NB4 (cell line): ENCODE measurements at regions not wholly inside any gene's neighbourhood (a gene's known extent, or its start where the extent isn't known, plus 50 kb on each side); places are given as distances from the start of the nearest gene placed in this dataset.

Experiments
- DNase-seq: peaks from one replicate; pipeline ENCODE4 v3.0.0; 2010; ENCODE audit warnings: low read depth
- H3K4me3 ChIP-seq: one replicate; pipeline ENCODE4 v1.5.1; 2011; ENCODE audit warnings: mild to moderate bottlenecking, low read depth, low read length, moderate library complexity
- CTCF ChIP-seq: IDR thresholded peaks from one replicate; pipeline ENCODE4 v1.5.1; 2012; ENCODE audit warnings: low read depth, low read length
- MAX ChIP-seq: IDR thresholded peaks from 2 replicates; pipeline ENCODE4 v1.6.1; 2011; ENCODE audit warnings: low read depth, low read length
- MYC ChIP-seq: IDR thresholded peaks from 2 replicates; pipeline ENCODE4 v1.6.1; 2011; ENCODE audit warnings: low read depth, low read length
- POLR2A ChIP-seq: IDR thresholded peaks from 2 replicates; pipeline ENCODE4 v1.6.1; 2011; ENCODE audit warnings: mild to moderate bottlenecking; ENCODE audit not compliant: insufficient read length; ENCODE audit errors: extremely low read depth

GRCh38 chr12:113577464-113578129, 105.9 kb upstream of the LHX5 start:
- no peak for TF ChIP-seq POLR2A
- no peak for TF ChIP-seq MAX
- no peak for TF ChIP-seq CTCF
- TF ChIP-seq MYC = no peak
- no peak overlapping the region for H3K4me3 ChIP-seq
- no peak for DNase-seq

- TF ChIP-seq MYC = no peak
- no peak for TF ChIP-seq CTCF
Measured at GRCh38 chr12:113575386-113575785, 103.7 kb upstream of the LHX5 start.

DNA sequence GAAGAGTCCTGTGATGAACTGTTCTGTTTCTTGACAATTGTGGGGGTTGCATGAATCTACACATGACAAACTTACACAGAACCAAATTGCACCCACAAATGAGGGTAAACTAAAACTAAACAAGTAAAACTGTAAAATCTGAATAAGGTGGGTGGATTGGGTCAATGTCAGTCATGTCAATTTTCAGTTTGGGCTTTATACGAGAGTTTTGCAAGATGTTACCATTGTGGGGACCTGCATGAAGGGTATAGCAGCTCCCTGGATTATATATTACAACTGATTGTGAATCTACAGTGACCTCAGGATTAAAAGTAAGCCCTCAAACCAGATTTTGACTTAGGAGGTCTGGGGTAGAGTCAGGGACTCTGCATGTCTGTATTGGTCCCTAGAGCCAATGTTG, 101.5 kb upstream of the LHX5 start:
- DNase-seq = no peak
- H3K4me3 ChIP-seq = no peak overlapping the region
- no peak for TF ChIP-seq CTCF
- no peak for TF ChIP-seq MYC
- no peak for TF ChIP-seq MAX
- TF ChIP-seq POLR2A = no peak

More at GRCh38 chr12:113575386-113575785, 103.7 kb upstream of the LHX5 start:
- no peak for DNase-seq
- no peak overlapping the region for H3K4me3 ChIP-seq

GRCh38 chr12:113571713-113572112, 100.0 kb upstream of the LHX5 start:
- DNase-seq = no peak
- no peak overlapping the region for H3K4me3 ChIP-seq
- no peak for TF ChIP-seq POLR2A
- no peak for TF ChIP-seq CTCF
- no peak for TF ChIP-seq MYC
- TF ChIP-seq MAX = no peak

- no peak overlapping the region for H3K4me3 ChIP-seq
- TF ChIP-seq POLR2A (no peak), MYC (no peak), CTCF (no peak), MAX (no peak)
- no peak for DNase-seq
Measured at GRCh38 chr12:113569806-113570205, 98.1 kb upstream of the LHX5 start.

GRCh38 chr12:113568021-113568420, 96.3 kb upstream of the LHX5 start:
- TF ChIP-seq CTCF = no peak
- TF ChIP-seq MYC = no peak
- no peak for TF ChIP-seq POLR2A
- TF ChIP-seq MAX = no peak
- no peak for DNase-seq
- H3K4me3 ChIP-seq = no peak overlapping the region
